SK-N-MC (cell line): ENCODE measurements at regions not wholly inside any gene's neighbourhood (a gene's known extent, or its start where the extent isn't known, plus 50 kb on each side); places are given as distances from the start of the nearest gene placed in this dataset.

Experiments used
- EZH2 ChIP-seq: fragments of 200-600 bp; sonication (generic); IDR thresholded peaks from one replicate; pipeline ENCODE4 v1.6.1; 2017; ENCODE audit warnings: antibody characterized with exemption
- POLR2AphosphoS5 ChIP-seq: IDR thresholded peaks from 2 replicates; pipeline ENCODE4 v1.6.1; 2012; ENCODE audit warnings: mild to moderate bottlenecking, low read depth, low read length, borderline replicate concordance

GRCh38 chr1:193322211-193322610 lies 135.8 kb upstream of the B3GALT2 start:
- TF ChIP-seq EZH2 (no peak), POLR2AphosphoS5 (no peak)
